A549 (cell line): ENCODE measurements at regions not wholly inside any gene's neighbourhood (a gene's known extent, or its start where the extent isn't known, plus 50 kb on each side); places are given as distances from the start of the nearest gene placed in this dataset.

Experiments
- ATAC-seq, 2 experiments: fragments of 200-7000 bp in 1 of 2; fragments of >200 bp in 1 of 2; cut with Nextera tagmentation in 1 of 2; cut with Tn5 transposase in 1 of 2; 3 replicates each; pipeline versions ENCODE4 v1.8.0 to v1.9.1; 2018 to 2020; ENCODE audit warnings: mild to moderate bottlenecking in 1 of 2, moderate library complexity in 1 of 2
- CTCF ChIA-PET: fragments of 300-600 bp; sonication (Branson Sonifier 250); formaldehyde crosslinking; extraction: SDS; loops from one replicate; lab custom pipeline; 2021; ENCODE audit warnings: antibody characterized with exemption, inconsistent platforms; lab: Yijun Ruan, JAX
- POLR2A ChIA-PET: fragments of 350-600 bp; formaldehyde crosslinking; extraction: SDS; loops from one replicate; lab custom pipeline; 2021; ENCODE audit warnings: antibody characterized with exemption, inconsistent platforms; lab: Yijun Ruan, JAX
- DNase-seq, 2 experiments: peaks; one replicate each; pipeline versions ENCODE4 v3.0.0 to v3.0.0-alpha.2; 2011 to 2016; ENCODE audit warnings: low read depth in 1 of 2, low spot score in 1 of 2
- FAIRE-seq: peaks from 2 replicates; lab custom pipeline; 2011; peaks lifted over from hg19 to GRCh38; lab: Jason Lieb, UNC
- H3K27ac ChIP-seq, 2 experiments: fragments of >200 bp; sonication (Bioruptor Twin); formaldehyde crosslinking; 3 replicates each; pipeline ENCODE4 v1.5.1; 2016 to 2017
- H3K4me1 ChIP-seq: fragments of >200 bp; sonication (Bioruptor Twin); formaldehyde crosslinking; 3 replicates; pipeline ENCODE4 v1.6.1; 2016
- H3K4me2 ChIP-seq: fragments of >200 bp; sonication (Bioruptor Twin); formaldehyde crosslinking; 3 replicates; pipeline ENCODE4 v1.6.1; 2016
- H3K4me3 ChIP-seq: fragments of >200 bp; sonication (Bioruptor Twin); formaldehyde crosslinking; 3 replicates; pipeline ENCODE4 v1.5.1; 2016
- H3K9me3 ChIP-seq: fragments of >200 bp; sonication (Bioruptor Twin); formaldehyde crosslinking; 3 replicates; pipeline ENCODE4 v1.6.1; 2016
- BHLHE40 ChIP-seq: IDR thresholded peaks from 2 replicates; pipeline ENCODE4 v1.6.1; 2012; ENCODE audit warnings: low read depth, low read length, inconsistent platforms
- CBX2 ChIP-seq: fragments of 200-600 bp; sonication (generic); IDR thresholded peaks from 2 replicates; pipeline ENCODE4 v1.6.1; 2016; ENCODE audit warnings: low read depth, mild to moderate bottlenecking, borderline replicate concordance
- CHD2 ChIP-seq: fragments of 150-350 bp; IDR thresholded peaks from 2 replicates; pipeline ENCODE4 v1.6.1; 2014; ENCODE audit warnings: low read length; ENCODE audit not compliant: partially characterized antibody
- CHD4 ChIP-seq: fragments of 200-600 bp; sonication (generic); IDR thresholded peaks from 2 replicates; pipeline ENCODE4 v1.6.1; 2016; ENCODE audit warnings: antibody characterized with exemption, mild to moderate bottlenecking, borderline replicate concordance
- EHMT2 ChIP-seq: fragments of 200-600 bp; sonication (generic); IDR thresholded peaks from 2 replicates; pipeline ENCODE4 v1.6.1; 2016; ENCODE audit warnings: antibody characterized with exemption, low read depth, mild to moderate bottlenecking, moderate library complexity
- ESRRA ChIP-seq: fragments of 150-350 bp; IDR thresholded peaks from 2 replicates; pipeline ENCODE4 v1.6.1; 2014; ENCODE audit warnings: mild to moderate bottlenecking, low read length, borderline replicate concordance
- FOSL2 ChIP-seq, 2 experiments: fragments of 450-650 bp in 1 of 2; fragments of >200 bp in 1 of 2; sonication (Bioruptor Twin) in 1 of 2; formaldehyde crosslinking; IDR thresholded peaks; 2 replicates each; pipeline versions ENCODE4 v1.5.0 to v1.6.1; 2016 to 2020; ENCODE audit warnings: mild to moderate bottlenecking in 1 of 2, moderate library complexity in 1 of 2
- GATA3 ChIP-seq: IDR thresholded peaks from 2 replicates; pipeline ENCODE4 v1.6.1; 2012; ENCODE audit warnings: borderline replicate concordance
- HEYL ChIP-seq: fragments of 250-450 bp; sonication (Bioruptor Pico); IDR thresholded peaks from 2 replicates; pipeline ENCODE4 v1.8.0; 2021; ENCODE audit warnings: mild to moderate bottlenecking, moderate library complexity
- HOXB13 ChIP-seq: fragments of 250-450 bp; sonication (Bioruptor Pico); IDR thresholded peaks from 2 replicates; pipeline ENCODE4 v1.5.0; 2020; ENCODE audit warnings: low read depth, mild to moderate bottlenecking, moderate library complexity
- KDM1A ChIP-seq: fragments of 200-600 bp; sonication (generic); IDR thresholded peaks from 2 replicates; pipeline ENCODE4 v1.6.1; 2016; ENCODE audit warnings: low read depth, mild to moderate bottlenecking
- NR3C1 ChIP-seq: fragments of >200 bp; sonication (Bioruptor Twin); formaldehyde crosslinking; IDR thresholded peaks from 3 replicates; pipeline ENCODE4 v1.6.1; 2017
- POLR2A ChIP-seq: IDR thresholded peaks from 2 replicates; pipeline ENCODE4 v1.6.1; 2012; ENCODE audit warnings: mild to moderate bottlenecking, low read length
- RNF2 ChIP-seq: fragments of 200-600 bp; sonication (generic); IDR thresholded peaks from 2 replicates; pipeline ENCODE4 v1.6.1; 2016; ENCODE audit warnings: low read depth, mild to moderate bottlenecking, antibody characterized with exemption, moderate library complexity, borderline replicate concordance
- SREBF2 ChIP-seq: fragments of 450-650 bp; IDR thresholded peaks from 2 replicates; pipeline ENCODE4 v1.6.1; 2014; ENCODE audit warnings: mild to moderate bottlenecking, moderate library complexity
- TFCP2L1 ChIP-seq: fragments of 250-450 bp; sonication (Bioruptor Pico); IDR thresholded peaks from 2 replicates; pipeline ENCODE4 v1.5.0; 2021; ENCODE audit warnings: mild to moderate bottlenecking
- ZSCAN20 ChIP-seq: fragments of 250-450 bp; sonication (Bioruptor Pico); IDR thresholded peaks from 2 replicates; pipeline ENCODE4 v1.8.0; 2022; ENCODE audit warnings: mild to moderate bottlenecking, moderate library complexity
- WGBS: methylation state at CpG from one replicate; pipeline ENCODE4 v1.1.6; 2017; ENCODE audit errors: missing lambda C conversion rate; 5-methylcytosine and 5-hydroxymethylcytosine counted together
- TF ChIP-seq, protein P1 (sequence below): IDR thresholded peaks from 2 replicates; pipeline ENCODE4 v1.6.1; 2012

GRCh38 chrX:134712272-134712671 is 54.0 kb upstream of the PLAC1 start:
- POLR2A ChIA-PET, result no interaction called here
- CTCF ChIA-PET, result interaction anchor here (1.6 to 2.3 kb wide), 2 partner anchors 19 to 42 kb away, joined by 4 to 8 read pairs; no protein-coding TSS in a partner anchor
- H3K9me3 ChIP-seq, result no peaks in the 10 kb centered on the region
- peaks cover 1% of the 10 kb centered on the region; the same call in 2 of the 3 replicates for H3K4me1 ChIP-seq
- peak overlapping the region in 1 of 2 experiments; percentile 31; a peak in 1 of 6 replicates for H3K27ac ChIP-seq
- DNase-seq, result no peak
- ATAC-seq, result no peak
- no peak for TF ChIP-seq SREBF2
- TF ChIP-seq ZSCAN20 (CRISPR knock-in tag), result no peak
- TF ChIP-seq FOSL2 (IDR thresholded peaks at IDR 0.05), result no peak
- TF ChIP-seq FOSL2 (CRISPR knock-in tag; IDR thresholded peaks at IDR 0.05), result no peak
- no peak for TF ChIP-seq CHD2
- WGBS, result 81% methylated on average over 3 of the region's 3 CpGs
- H3K4me3 ChIP-seq, result no peak overlapping the region
- no peak for FAIRE-seq
- H3K4me2 ChIP-seq, result no peak overlapping the region

DNA sequence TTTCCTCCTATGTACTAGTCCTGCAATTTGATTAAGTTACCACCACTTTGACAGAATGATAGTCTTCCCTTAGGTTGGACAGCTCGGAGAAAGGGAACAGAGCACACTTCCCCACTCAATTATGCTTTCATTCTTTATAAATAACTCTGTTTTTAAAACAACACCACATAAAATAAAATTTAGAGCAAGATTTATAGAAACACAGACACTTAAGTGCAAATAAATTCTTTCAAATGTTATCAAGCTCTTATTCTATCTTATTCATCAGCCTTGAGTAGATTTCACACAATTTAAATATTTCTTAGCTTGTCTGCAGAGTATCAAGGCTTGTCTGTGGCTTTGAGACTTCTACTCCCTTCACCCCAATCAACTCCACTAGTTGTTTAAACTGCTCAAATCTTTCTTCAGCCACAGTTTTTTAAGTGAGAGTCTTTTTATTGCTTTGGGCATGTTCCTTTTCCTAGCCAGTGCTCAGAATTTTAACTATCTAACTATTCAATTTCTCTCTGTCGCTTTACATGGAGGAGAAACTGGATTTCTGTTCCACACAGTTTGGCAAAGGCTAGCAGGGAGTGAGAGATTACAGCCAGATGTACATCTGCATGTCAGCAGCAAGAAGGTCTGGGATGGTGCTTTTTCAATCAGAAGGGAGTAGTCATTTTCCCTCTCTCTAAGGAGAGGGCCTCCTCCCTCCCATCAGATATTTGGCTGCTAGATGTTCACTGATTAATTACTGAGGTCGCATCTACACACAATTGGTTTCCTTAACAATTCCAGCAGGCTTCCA is 53.1 kb upstream of the PLAC1 start:
- H3K9me3 ChIP-seq, result no peaks in the 10 kb centered on the region
- no peak for DNase-seq
- no peaks in the 10 kb centered on the region for H3K4me1 ChIP-seq
- ChIA-PET CTCF (interaction anchor here (1.6 to 2.3 kb wide), 2 partner anchors 20 to 43 kb away, joined by 4 to 8 read pairs; no protein-coding TSS in a partner anchor), POLR2A (no interaction called here)
- peak; percentile 65 for FAIRE-seq
- TF ChIP-seq KDM1A, result no peak
- TF ChIP-seq HEYL, result no peak
- TF ChIP-seq CHD4, result no peak
- TF ChIP-seq RNF2, result no peak
- TF ChIP-seq TFCP2L1, result no peak
- no peak for TF ChIP-seq CBX2
- TF ChIP-seq BHLHE40, result no peak
- no peak for TF ChIP-seq ESRRA
- no peak for TF ChIP-seq HOXB13 (CRISPR knock-in tag)
- no peak for TF ChIP-seq NR3C1
- TF ChIP-seq GATA3, result no peak
- TF ChIP-seq, protein P1, sequence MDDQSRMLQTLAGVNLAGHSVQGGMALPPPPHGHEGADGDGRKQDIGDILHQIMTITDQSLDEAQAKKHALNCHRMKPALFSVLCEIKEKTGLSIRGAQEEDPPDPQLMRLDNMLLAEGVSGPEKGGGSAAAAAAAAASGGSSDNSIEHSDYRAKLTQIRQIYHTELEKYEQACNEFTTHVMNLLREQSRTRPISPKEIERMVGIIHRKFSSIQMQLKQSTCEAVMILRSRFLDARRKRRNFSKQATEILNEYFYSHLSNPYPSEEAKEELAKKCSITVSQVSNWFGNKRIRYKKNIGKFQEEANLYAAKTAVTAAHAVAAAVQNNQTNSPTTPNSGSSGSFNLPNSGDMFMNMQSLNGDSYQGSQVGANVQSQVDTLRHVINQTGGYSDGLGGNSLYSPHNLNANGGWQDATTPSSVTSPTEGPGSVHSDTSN, result no peak
- TF ChIP-seq EHMT2, result no peak
- no peak for TF ChIP-seq POLR2A
- 67% methylated on average over 3 of the region's 3 CpGs for WGBS
- no peak for ATAC-seq
- no peak overlapping the region for H3K4me2 ChIP-seq
- peak overlapping the region in 1 of 2 experiments; percentile 58; a peak in 1 of 6 replicates for H3K27ac ChIP-seq
- no peak overlapping the region for H3K4me3 ChIP-seq
